Stomach smooth muscle (tissue), 2 donors: ENCODE measurements at regions not wholly inside any gene's neighbourhood (a gene's known extent, or its start where the extent isn't known, plus 50 kb on each side); places are given as distances from the start of the nearest gene placed in this dataset.

ENCODE experiments used
- H3K27ac ChIP-seq: one replicate; pipeline ENCODE4 v1.7.0; 2013; ENCODE audit warnings: mild to moderate bottlenecking, low read length, inconsistent platforms
- H3K27me3 ChIP-seq, 2 donors: one replicate each; pipeline ENCODE4 v1.7.0; 2013; ENCODE audit warnings: low read length in 2 of 2; ENCODE audit not compliant: insufficient read depth in 2 of 2, control insufficient read depth in 1 of 2
- H3K36me3 ChIP-seq, 2 donors: one replicate each; pipeline ENCODE4 v1.7.0; 2013; ENCODE audit warnings: low read length in 2 of 2; ENCODE audit not compliant: control insufficient read depth in 2 of 2, insufficient read depth in 2 of 2
- H3K4me1 ChIP-seq: one replicate; pipeline ENCODE4 v1.7.0; 2013; ENCODE audit warnings: low read length; ENCODE audit not compliant: control insufficient read depth, insufficient read depth
- H3K4me3 ChIP-seq, 2 donors: one replicate each; pipeline ENCODE4 v1.7.0; 2013; ENCODE audit warnings: low read length in 2 of 2
- H3K9ac ChIP-seq, 2 donors: one replicate each; pipeline ENCODE4 v1.7.0; 2013; ENCODE audit warnings: low read length in 2 of 2, mild to moderate bottlenecking in 1 of 2
- H3K9me3 ChIP-seq, 2 donors: one replicate each; pipeline ENCODE4 v1.7.0; 2013; ENCODE audit warnings: low read length in 2 of 2; ENCODE audit not compliant: control insufficient read depth in 2 of 2
- donor health status: healthy.
- donor health status: Pancreatic carcinoma.

DNA sequence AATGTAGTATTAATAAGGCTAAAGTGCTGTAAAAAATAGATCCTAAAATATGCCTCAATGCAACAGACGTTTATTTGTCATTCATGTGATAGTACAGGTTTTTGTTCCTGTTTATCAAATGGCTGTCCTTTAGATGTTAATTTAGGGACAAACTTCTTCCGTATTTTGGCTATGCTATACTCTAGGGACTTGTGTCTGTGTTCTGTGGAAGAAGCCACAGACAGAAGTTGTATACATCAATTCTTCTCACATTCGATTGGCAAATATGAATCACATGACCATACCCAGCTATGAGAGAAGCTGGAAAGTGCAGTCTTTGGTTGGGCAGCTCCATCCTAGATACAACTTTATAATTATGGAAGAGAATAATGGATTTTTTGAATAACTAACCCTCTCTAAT lies 232.7 kb upstream of the SNX7 start:
- Histone ChIP-seq H3K36me3 (no peaks in the 10 kb centered on the region), H3K27ac (no peak overlapping the region), H3K9ac (no peak overlapping the region), H3K9me3 (no peaks in the 10 kb centered on the region), H3K4me3 (no peak overlapping the region), H3K27me3 (no peaks in the 10 kb centered on the region), H3K4me1 (no peaks in the 10 kb centered on the region)

DNA sequence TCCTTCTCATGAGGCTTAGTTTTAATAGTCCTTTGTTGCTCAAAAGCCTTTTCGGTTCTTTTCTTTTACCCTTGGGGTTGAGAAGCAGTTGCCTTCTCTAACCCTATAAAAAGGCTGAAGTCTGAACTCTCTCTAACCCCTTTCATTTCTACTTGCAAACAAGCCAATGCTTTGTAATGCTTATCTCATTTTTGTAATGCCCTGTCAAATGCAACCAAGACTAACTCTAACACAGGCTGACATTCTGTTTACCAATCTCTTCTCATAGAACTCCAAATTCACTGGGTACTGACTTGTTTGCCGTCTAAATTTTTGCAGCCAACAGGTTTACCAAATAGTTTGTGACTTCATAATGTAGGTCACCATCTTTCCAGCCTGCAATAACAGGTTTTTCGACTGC lies 233.9 kb upstream of the SNX7 start:
- Histone ChIP-seq H3K4me1 (no peaks in the 10 kb centered on the region), H3K9ac (no peak overlapping the region), H3K27ac (no peak overlapping the region), H3K36me3 (no peaks in the 10 kb centered on the region), H3K27me3 (no peaks in the 10 kb centered on the region), H3K4me3 (no peak overlapping the region), H3K9me3 (no peaks in the 10 kb centered on the region)

- no peak overlapping the region for H3K9ac ChIP-seq
Observed at GRCh38 chr1:98426092-98426491, 235.4 kb upstream of the SNX7 start.

DNA sequence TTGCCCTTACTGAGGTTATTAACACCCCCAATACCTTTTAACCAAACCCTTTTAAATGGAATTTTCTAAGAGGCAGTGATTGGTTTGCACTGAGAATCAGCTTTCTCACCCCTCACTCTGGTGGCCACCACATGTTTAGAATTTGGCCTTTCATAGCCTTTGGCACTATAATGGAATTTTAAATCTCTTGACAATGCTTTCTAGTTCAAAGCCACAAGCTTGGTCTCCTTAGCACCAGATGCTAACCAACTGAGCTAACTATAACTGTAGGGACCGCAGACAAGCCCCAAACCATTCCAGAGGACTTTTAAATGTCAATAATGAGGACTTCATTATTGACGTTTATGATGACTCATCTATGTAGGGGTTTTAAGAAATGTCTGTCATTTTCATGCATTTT lies 238.7 kb upstream of the SNX7 start:
- Histone ChIP-seq H3K9me3 (no peaks in the 10 kb centered on the region), H3K4me3 (no peak overlapping the region), H3K4me1 (no peaks in the 10 kb centered on the region), H3K9ac (no peak overlapping the region), H3K36me3 (no peaks in the 10 kb centered on the region), H3K27ac (no peak overlapping the region), H3K27me3 (no peaks in the 10 kb centered on the region)

More at GRCh38 chr1:98426092-98426491, 235.4 kb upstream of the SNX7 start:
- Histone ChIP-seq H3K36me3 (no peaks in the 10 kb centered on the region), H3K27ac (no peak overlapping the region), H3K9me3 (no peaks in the 10 kb centered on the region), H3K27me3 (no peaks in the 10 kb centered on the region), H3K4me1 (no peaks in the 10 kb centered on the region), H3K4me3 (no peak overlapping the region)

DNA sequence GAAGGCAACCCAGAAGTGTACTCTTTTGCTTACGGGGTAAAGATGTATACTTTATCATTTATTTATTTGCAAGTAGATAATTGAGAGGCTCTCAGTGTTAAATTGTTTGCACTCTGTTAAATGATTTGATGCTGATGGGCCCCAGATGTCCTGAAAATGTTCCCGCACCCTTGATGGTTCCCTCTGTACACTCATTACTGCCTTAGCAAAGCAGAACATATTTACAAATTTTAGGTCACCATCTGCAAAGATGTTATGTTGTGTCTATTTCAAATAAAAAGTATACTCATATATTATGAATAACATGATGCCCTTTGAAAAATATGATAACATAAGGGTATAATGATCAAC lies 240.5 kb upstream of the SNX7 start:
- Histone ChIP-seq H3K9ac (no peak overlapping the region), H3K27ac (no peak overlapping the region), H3K36me3 (no peaks in the 10 kb centered on the region), H3K4me1 (no peaks in the 10 kb centered on the region), H3K9me3 (no peaks in the 10 kb centered on the region), H3K27me3 (no peaks in the 10 kb centered on the region), H3K4me3 (no peak overlapping the region)

DNA sequence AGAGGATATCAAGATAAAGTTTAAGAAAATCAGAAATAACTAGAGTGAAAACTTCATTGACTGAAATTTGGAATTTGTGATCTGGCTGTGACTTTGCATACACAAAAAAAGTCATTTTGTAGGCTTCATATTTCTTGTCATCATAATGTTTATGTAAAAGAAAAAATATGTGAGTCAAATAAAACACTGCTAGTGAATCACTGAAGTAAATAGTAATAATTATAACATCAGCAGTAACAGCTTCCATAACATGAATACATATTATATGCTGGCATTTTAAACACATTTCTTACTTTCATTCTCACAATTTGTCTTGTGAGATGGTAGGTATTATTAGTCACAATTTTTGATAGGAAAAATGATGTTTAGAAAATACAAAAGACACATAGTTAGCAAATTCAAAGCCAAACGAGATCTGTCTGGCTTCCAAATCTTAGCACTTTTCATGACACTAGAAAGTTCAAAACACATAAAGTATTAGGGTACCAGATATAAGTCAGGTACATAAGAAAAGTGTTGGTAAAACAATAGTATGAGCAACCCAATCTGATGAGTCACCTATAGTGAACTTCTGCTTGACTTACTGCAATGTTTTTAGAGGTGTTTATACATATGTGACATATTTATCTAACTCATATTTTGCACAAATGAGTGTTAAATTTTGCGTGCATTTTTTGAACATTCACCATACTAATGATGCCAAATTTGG lies 241.0 kb upstream of the SNX7 start:
- H3K9ac ChIP-seq = no peak overlapping the region
- no peaks in the 10 kb centered on the region for H3K4me1 ChIP-seq
- no peaks in the 10 kb centered on the region for H3K36me3 ChIP-seq
- no peak overlapping the region for H3K27ac ChIP-seq
- no peak overlapping the region for H3K4me3 ChIP-seq
- no peaks in the 10 kb centered on the region for H3K27me3 ChIP-seq
- no peaks in the 10 kb centered on the region for H3K9me3 ChIP-seq

DNA sequence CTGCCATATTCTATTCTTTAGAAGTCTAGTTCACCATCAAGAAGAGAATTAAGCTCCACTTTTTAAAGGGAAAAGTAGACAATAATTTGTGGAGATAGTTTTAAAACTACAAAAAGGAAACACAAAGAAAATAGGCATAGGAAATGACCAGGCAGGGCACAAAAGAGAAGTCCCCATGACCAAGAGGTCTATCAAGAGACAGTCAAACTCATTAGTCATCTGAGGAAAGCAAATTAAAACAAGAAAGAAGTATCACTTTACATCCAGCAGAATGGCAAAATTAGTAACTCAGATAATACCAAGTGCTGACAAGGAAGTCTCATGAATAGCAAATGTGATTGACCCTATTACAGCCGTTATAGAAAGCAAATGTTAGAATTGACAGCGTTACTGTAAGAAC lies 243.7 kb upstream of the SNX7 start:
- H3K27ac ChIP-seq = no peak overlapping the region
- no peaks in the 10 kb centered on the region for H3K4me1 ChIP-seq

GRCh38 chr1:98410082-98410481 lies 251.4 kb upstream of the SNX7 start:
- Histone ChIP-seq H3K9me3 (peaks cover 0 to 4% of the 10 kb centered on the region in 2 donors), H3K4me3 (no peak overlapping the region), H3K27me3 (no peaks in the 10 kb centered on the region), H3K27ac (no peak overlapping the region), H3K4me1 (no peaks in the 10 kb centered on the region), H3K9ac (no peak overlapping the region), H3K36me3 (no peaks in the 10 kb centered on the region)

More for the DNA sequence above, 243.7 kb upstream of the SNX7 start:
- no peaks in the 10 kb centered on the region for H3K27me3 ChIP-seq
- no peaks in the 10 kb centered on the region for H3K9me3 ChIP-seq
- H3K36me3 ChIP-seq = no peaks in the 10 kb centered on the region
- no peak overlapping the region for H3K4me3 ChIP-seq
- no peak overlapping the region for H3K9ac ChIP-seq

DNA sequence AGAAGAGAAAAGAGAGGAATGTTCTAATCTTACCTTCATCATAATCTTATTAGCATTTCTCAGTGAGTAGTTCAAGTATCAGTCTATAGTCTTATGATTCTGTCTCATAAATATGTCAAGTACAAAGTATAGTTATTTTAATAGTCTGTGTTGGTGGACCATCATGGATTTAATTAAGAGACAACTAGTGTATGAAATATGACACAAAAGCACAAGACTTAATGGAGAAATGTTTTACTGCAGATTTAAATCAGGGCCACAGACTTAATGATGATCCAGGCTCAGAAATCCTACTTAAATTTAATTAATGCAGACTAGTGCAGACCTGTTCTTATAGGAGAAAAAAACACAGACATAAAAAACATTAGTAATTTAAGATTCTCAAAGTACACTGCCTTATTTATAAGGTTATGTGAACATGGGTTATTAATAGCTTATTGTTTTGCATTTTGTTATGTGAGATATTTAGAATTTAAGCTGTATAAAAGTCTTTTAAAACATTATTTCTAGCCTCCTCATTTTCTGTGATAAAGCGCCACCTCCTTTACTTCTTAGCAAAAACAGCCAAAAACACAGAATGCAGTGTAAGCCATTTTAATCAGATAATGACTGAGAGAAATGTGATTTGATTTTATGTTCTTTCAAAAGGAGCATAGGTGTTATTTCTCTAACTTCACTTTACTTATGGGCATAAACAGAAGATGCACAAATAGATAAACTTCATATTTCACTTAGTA lies 255.0 kb upstream of the SNX7 start:
- Histone ChIP-seq H3K9me3 (no peaks in the 10 kb centered on the region), H3K9ac (no peak overlapping the region), H3K36me3 (no peaks in the 10 kb centered on the region), H3K27ac (no peak overlapping the region), H3K4me3 (no peak overlapping the region), H3K27me3 (no peaks in the 10 kb centered on the region), H3K4me1 (no peaks in the 10 kb centered on the region)

GRCh38 chr1:98405581-98406074 lies 255.9 kb upstream of the SNX7 start:
- H3K9me3 ChIP-seq = no peaks in the 10 kb centered on the region
- H3K4me1 ChIP-seq = no peaks in the 10 kb centered on the region
- no peaks in the 10 kb centered on the region for H3K27me3 ChIP-seq
- H3K36me3 ChIP-seq = no peaks in the 10 kb centered on the region
- no peak overlapping the region for H3K27ac ChIP-seq
- H3K9ac ChIP-seq = no peak overlapping the region
- H3K4me3 ChIP-seq = no peak overlapping the region

DNA sequence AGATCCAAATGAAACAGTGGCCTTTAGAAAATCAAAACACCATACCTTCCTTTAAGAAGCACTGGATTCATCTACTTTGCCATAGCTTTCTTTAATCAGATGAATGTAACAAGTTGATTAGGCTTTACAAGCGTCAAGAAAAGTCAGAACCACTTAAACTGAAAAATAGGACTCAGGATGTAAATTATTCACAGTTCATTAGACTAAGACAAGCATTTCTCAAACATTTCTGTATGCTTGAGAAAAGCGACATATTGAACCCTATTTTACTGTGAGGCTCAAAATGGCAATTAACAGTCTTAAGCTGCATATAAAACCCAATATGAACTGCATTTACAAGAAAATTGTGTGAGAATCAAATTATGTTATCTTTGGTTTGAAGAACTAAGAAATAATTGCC lies 256.7 kb upstream of the SNX7 start:
- no peaks in the 10 kb centered on the region for H3K36me3 ChIP-seq
- no peaks in the 10 kb centered on the region for H3K27me3 ChIP-seq
- H3K9me3 ChIP-seq = no peaks in the 10 kb centered on the region
- no peak overlapping the region for H3K9ac ChIP-seq
- H3K27ac ChIP-seq = no peak overlapping the region
- H3K4me1 ChIP-seq = no peaks in the 10 kb centered on the region
- H3K4me3 ChIP-seq = no peak overlapping the region
